ENCODE measurements at regions not wholly inside any gene's neighbourhood (a gene's known extent, or its start where the extent isn't known, plus 50 kb on each side); places are given as distances from the start of the nearest gene placed in this dataset.

- H3K27ac ChIP-seq = no peak overlapping the region
- TF ChIP-seq ZFX (IDR thresholded peaks at IDR 0.05; ENCODE audit: borderline replicate concordance) = no peak
- no peak for TF ChIP-seq CTCF (IDR thresholded peaks at IDR 0.05)
These were observed 142.8 kb upstream of the STT3B start for GRCh38 chr3:31389939-31390338.

- TF ChIP-seq CTCF (IDR thresholded peaks at IDR 0.05) (no peak), ZFX (IDR thresholded peaks at IDR 0.05; ENCODE audit: borderline replicate concordance) (no peak)
- no peak overlapping the region for H3K27ac ChIP-seq
These were observed 142.3 kb upstream of the STT3B start for GRCh38 chr3:31390466-31390865.

GRCh38 chr3:31391150-31391549 lies 141.6 kb upstream of the STT3B start:
- no peak for TF ChIP-seq CTCF (IDR thresholded peaks at IDR 0.05)
- no peak for TF ChIP-seq ZFX (IDR thresholded peaks at IDR 0.05; ENCODE audit: borderline replicate concordance)
- no peak overlapping the region for H3K27ac ChIP-seq

- no peak overlapping the region for H3K27ac ChIP-seq
- TF ChIP-seq CTCF (IDR thresholded peaks at IDR 0.05) (no peak), ZFX (IDR thresholded peaks at IDR 0.05; ENCODE audit: borderline replicate concordance) (no peak)
These were observed 140.2 kb upstream of the STT3B start for GRCh38 chr3:31392568-31392967.

GRCh38 chr3:31399271-31399670 lies 133.5 kb upstream of the STT3B start:
- no peak for TF ChIP-seq ZFX (IDR thresholded peaks at IDR 0.05; ENCODE audit: borderline replicate concordance)
- no peak for TF ChIP-seq CTCF (IDR thresholded peaks at IDR 0.05)
- H3K27ac ChIP-seq = no peak overlapping the region

- no peak overlapping the region for H3K27ac ChIP-seq
These were observed 130.6 kb upstream of the STT3B start for GRCh38 chr3:31402117-31402516.

GRCh38 chr3:31403197-31403596 lies 129.5 kb upstream of the STT3B start:
- no peak for TF ChIP-seq ZFX (IDR thresholded peaks at IDR 0.05; ENCODE audit: borderline replicate concordance)
- TF ChIP-seq CTCF (IDR thresholded peaks at IDR 0.05) = no peak
- H3K27ac ChIP-seq = no peak overlapping the region

More at GRCh38 chr3:31402117-31402516, 130.6 kb upstream of the STT3B start:
- TF ChIP-seq ZFX (IDR thresholded peaks at IDR 0.05; ENCODE audit: borderline replicate concordance) (no peak), CTCF (IDR thresholded peaks at IDR 0.05) (no peak)
